ENCODE measurements at regions not wholly inside any gene's neighbourhood (a gene's known extent, or its start where the extent isn't known, plus 50 kb on each side); places are given as distances from the start of the nearest gene placed in this dataset.
"Not testable (repeated sequence)": the region's sequence is repeated elsewhere in the genome, so short reads cannot be mapped to it uniquely, and the experiment has no call there.

GRCh38 chr4:118410138-118410537 is 57.3 kb upstream of the PRSS12 start:
- DNase-seq, result no peak

GRCh38 chr4:118417325-118417724 is 64.5 kb upstream of the PRSS12 start:
- DNase-seq, result no peak

DNA sequence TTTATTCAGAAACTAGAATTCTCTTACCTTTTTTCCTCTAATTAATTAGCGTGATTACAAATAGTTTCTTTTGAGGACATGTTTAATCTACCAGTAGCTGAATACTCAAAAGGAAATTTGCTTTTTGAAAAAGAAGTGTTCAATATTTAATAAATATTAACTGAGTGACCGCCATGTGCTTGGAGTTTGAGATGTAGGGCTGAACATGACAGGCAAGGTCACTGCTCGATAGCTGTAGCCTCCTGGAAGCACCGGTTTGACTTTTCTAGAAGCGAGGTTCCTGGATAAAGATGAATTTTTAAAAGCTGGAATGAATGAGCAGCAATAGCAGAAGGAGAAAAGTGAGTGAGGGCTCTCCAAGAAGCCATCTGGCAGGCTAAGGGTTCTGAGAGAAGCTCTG is 65.0 kb upstream of the PRSS12 start:
- DNase-seq, result not testable (repeated sequence)

DNA sequence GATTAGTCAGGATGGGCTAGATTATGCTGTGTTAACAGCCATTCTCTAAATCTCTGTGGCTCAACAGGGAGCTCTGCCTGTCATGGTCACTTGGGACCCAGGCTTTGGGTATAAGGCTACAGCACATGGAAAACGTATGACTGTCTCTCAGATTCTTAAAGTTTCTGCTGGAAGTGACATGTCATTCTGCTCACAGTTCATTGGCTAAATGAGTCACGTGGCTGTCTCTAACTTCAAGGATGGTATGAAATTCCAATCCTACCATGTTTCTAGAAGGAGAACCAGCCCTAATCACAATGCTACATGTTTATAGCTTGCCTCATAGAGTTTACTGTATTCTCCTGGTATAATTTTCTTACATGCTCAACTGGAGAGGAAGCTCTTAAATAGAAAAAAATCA is 65.6 kb upstream of the PRSS12 start:
- DNase-seq, result not testable (repeated sequence)

GRCh38 chr4:118419626-118420025 is 66.8 kb upstream of the PRSS12 start:
- not testable (repeated sequence) for DNase-seq

DNA sequence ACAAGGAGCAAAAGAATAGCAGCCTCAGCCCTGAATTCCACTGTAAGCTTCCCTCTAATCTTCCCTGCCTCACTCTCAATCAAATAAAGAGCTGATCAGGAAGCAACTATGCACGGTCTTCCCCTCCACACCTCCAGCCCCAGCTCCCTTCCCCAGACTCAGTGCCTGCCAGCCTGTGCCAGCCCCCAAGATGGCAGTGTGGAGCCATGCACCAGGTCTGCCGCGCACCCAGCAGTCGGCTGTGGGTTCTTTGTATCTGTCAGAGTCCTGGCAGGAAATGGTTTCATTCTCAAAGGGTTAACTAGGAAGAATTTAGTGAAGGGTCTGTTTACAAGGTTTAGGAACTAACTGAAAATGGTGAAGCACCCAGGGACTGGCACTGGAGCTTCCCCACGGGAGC is 71.3 kb upstream of the PRSS12 start:
- DNase-seq, result peak; percentile 58

DNA sequence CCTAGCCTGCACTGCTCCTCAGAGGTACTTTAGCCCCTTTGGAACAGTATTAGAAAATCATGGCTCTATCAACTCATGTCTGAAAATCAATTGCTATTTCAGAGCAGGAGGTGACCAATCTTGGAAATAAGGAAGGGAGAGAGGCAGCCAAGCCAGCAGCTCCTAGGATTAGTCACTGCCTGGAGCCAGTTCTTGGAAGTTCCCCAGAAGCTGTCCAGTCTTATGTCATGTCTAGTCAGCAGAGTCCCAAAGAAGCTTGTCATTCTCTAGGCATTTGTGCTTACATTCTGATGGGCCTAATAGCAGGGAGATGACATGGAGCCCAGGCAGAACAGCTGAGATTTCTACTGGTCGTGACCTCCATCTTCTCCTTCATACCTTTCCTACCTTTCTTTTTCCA is 76.1 kb upstream of the PRSS12 start:
- not testable (repeated sequence) for DNase-seq

DNA sequence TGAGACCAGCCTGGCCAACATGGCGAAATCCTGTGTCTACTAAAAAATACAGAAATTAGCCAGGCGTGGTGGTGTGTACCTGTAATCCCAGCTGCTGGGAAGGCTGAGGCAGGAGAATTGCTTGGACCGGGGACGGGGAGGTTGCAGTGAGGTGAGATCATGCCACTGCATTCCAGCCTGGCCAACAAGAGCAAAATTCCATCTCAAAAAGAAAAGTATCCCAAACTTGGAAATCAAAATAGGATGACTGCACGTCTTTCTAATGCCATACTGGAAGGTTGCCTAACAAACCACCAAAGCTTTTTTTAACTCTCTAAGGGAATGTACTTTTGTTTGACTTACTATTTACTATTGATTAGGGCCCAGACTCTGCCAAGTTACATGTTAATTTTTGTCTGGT is 79.6 kb upstream of the PRSS12 start:
- DNase-seq, result not testable (repeated sequence)

DNA sequence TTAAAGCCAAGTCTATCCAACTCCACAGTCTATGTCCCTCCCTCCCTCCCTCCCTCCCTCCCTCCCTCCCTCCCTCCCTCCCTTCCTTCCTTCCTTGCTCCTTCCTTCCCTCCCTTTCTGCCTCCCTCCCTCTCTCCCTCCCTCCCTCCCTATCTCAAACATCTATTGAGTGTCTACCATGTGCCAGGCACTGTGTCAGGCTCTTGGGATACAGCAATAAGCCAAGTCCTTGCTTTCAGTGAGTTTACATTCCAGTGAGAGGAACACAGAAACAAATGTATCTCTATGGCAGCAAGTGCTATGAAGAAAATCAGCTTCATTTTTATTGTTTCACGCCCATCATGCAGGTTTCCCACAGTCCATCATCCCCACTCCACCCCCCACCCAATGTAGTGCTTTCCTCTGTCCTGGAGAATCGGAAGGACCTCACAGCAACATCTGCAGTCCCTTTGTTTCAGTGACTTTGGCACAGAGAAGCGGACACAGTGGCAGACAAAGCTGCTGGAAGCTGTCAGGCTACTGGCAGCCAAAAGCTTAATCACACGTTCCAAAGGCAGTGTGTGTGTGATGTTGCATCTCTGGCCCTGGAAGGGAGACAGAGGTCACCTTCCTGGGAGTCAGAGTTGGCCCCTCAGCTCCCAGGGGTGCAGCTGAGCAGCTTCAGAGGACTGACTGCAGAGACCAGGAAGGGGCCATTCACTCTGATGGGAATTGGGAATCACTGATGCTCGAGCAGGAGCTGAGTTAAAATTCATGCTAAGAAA is 81.0 kb upstream of the PRSS12 start:
- not testable (repeated sequence) for DNase-seq

DNA sequence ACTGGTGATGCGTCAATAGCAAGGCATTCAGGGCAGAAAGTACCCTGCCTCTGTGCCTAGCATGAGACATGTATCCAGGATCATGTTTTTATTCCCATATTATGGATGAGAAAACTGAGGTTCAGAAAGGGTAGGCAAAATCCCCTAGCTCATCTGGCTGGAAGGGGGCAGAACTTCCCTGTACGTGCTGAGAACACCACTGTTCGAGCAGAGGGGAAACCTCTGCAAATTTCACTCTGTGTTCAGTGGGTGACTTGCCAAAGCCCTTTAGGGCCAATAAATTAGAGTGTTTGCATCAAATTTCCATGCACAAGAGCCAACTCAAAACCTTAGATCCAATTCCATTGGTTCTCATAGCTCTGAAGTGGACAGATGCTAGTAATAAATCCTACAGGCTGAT is 82.6 kb upstream of the PRSS12 start:
- not testable (repeated sequence) for DNase-seq

GRCh38 chr4:118442115-118442837 is 89.5 kb upstream of the PRSS12 start:
- DNase-seq, result not testable (repeated sequence)

DNA sequence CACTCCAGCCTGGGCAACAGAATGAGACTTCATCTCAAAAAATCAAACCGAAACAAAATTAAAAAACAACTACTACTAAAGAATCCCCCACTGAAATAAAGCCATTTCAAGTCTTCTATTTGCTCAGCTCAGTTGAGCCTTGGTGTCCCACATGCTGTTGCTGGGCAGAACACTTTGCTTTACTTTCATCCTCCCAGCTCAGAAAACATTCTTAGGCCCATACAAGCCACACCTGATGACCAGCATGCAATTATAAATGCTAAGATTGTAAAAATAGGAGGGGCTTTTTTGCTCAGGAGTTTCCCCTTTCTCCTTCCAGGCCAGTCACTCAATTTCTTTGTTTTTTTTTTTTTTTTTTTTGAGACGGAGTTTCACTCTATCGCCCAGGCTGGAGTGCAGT is 94.6 kb upstream of the PRSS12 start:
- not testable (repeated sequence) for DNase-seq

- DNase-seq, result not testable (repeated sequence)
These were observed 102.1 kb upstream of the PRSS12 start for GRCh38 chr4:118454857-118455256.

DNA sequence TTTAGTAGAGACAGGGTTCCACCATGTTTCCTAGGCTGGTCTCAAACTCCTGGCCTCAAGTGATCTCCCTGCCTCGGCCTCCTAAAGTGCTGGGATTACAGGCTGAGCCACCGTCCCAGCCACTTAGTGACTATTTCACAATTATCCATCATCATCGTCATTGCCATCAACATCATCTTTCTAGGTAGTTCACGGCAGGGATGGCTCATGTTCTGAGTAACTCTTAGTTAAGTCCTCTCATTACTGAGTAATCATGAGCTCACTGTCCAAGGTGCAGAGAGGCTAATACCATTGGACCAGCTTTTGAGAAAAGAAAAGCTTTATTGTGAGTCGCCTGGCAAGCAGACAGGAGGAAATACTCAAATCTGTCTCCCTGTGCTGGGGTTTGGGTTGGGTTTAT is 108.6 kb upstream of the PRSS12 start:
- not testable (repeated sequence) for DNase-seq

DNA sequence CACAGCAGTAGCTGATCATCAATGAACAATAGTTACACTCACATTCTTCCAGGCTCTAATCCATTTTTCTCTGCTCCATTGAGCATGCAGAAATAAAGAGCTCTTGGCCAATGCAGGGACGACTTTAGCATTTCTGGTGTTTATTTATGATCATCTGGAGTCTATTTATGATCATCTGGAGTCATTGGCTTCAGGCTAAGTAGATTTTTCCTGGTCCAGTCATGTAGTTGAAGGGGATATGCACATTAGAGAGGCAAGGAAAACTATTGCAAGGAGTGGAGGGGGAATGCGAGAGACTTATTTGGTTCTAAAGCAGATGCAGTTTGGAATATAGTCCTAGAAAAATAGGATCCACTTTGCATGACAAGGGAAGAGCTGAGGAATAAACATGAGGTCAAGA is 113.0 kb upstream of the PRSS12 start:
- not testable (repeated sequence) for DNase-seq

- not testable (repeated sequence) for DNase-seq
These were observed 121.3 kb upstream of the PRSS12 start for GRCh38 chr4:118474001-118474626.

- DNase-seq, result not testable (repeated sequence)
These were observed 122.0 kb upstream of the PRSS12 start for GRCh38 chr4:118474771-118475170.

GRCh38 chr4:118475901-118476300 is 123.1 kb upstream of the PRSS12 start:
- DNase-seq, result not testable (repeated sequence)

DNA sequence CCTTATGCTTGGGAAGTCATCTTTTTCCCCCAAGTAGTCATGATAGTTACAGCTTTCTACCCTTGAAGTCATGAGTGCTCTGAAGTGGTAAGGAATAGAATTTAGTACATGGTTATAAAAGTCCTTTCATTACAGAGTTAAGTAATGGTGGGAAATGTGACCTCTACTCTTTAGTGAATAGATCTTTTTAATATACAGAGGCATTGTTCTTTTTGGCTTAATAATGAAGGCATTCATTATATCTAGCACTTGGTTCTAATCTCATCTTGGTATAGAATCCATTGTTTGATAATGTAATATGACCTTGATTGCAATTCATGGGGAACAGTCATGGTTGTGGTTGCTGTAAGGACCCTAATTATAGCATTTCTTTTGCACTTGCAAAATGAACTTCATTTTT is 125.0 kb upstream of the PRSS12 start:
- not testable (repeated sequence) for DNase-seq

DNA sequence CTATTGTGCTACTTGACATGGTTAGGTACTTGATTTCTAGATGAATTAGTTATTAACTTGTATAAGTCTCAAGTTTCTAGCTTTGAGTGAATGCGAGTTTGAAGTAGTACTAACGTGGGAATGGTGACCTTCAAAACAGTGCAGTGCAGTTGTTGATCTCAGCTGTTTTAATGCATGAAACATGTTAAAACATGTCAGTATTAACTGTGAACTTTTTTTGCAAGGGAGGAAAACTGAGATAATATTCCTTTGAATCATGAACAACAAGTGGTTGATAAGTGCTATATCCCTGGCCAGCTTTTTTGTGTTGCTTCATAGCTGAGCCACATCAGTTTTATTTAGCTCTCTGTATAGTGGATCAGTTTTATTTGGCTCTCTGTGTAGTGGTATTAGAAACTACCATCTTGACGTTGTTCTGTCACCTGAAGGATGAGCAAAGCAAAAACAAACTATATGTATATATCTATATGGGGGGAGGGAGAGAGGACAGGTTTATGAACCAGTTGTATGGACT is 133.1 kb upstream of the PRSS12 start:
- DNase-seq, result not testable (repeated sequence)

GRCh38 chr4:118492963-118493362 is 140.2 kb upstream of the PRSS12 start:
- DNase-seq, result not testable (repeated sequence)

- not testable (repeated sequence) for DNase-seq
These were observed 141.6 kb upstream of the PRSS12 start for GRCh38 chr4:118494437-118494836.

GRCh38 chr4:118502967-118503366 is 150.2 kb upstream of the PRSS12 start:
- DNase-seq, result not testable (repeated sequence)

Data from DMS53 (cell line).